B cell (primary cell): ENCODE measurements at regions not wholly inside any gene's neighbourhood (a gene's known extent, or its start where the extent isn't known, plus 50 kb on each side); places are given as distances from the start of the nearest gene placed in this dataset.

ENCODE experiments used
- ATAC-seq: fragments of 200-7000 bp; cut with Tn5 transposase; one replicate; pipeline ENCODE4 v1.10.0; 2021; ENCODE audit warnings: low read depth, mild to moderate bottlenecking, moderate number of reproducible peaks, moderate library complexity
- CTCF ChIA-PET: fragments of 350-600 bp; sonication (Branson Sonifier 250); formaldehyde crosslinking; loops from one replicate; lab custom pipeline; 2021; ENCODE audit warnings: antibody characterized with exemption, inconsistent platforms; lab: Charles Lee
- POLR2A ChIA-PET: fragments of 350-600 bp; sonication (Branson Sonifier 250); formaldehyde crosslinking; loops from one replicate; lab custom pipeline; 2021; ENCODE audit warnings: antibody characterized with exemption; lab: Charles Lee
- DNase-seq: peaks from one replicate; pipeline ENCODE4 v3.0.0; 2013
- H2AFZ ChIP-seq: 2 replicates; pipeline ENCODE4 v1.6.1; 2012; ENCODE audit warnings: mild to moderate bottlenecking, low read depth, low read length; ENCODE audit not compliant: insufficient read depth, poor library complexity, severe bottlenecking
- H3K27ac ChIP-seq, 2 donors: 1 replicate in 1 of 2; 2 replicates in 1 of 2; pipeline ENCODE4 v1.5.1; 2012 to 2013; ENCODE audit warnings: low read length in 2 of 2, mild to moderate bottlenecking in 2 of 2, moderate library complexity in 1 of 2
- H3K27me3 ChIP-seq, 4 experiments: fragments of 200-600 bp in 1 of 4; sonication (generic) in 1 of 4; replicated peaks in 1 of 4; 1 replicate in 2 of 4; 2 replicates in 2 of 4; pipeline versions ENCODE4 v1.6.1 to v1.7.0; 2013 to 2016; ENCODE audit warnings: low read length in 3 of 4, mild to moderate bottlenecking in 2 of 4, mixed read lengths in 1 of 4, moderate library complexity in 1 of 4; ENCODE audit not compliant: insufficient read depth in 4 of 4, control insufficient read depth in 3 of 4; ENCODE audit errors: control extremely low read depth in 1 of 4
- H3K36me3 ChIP-seq, 2 experiments: replicated peaks in 1 of 2; 1 replicate in 1 of 2; 2 replicates in 1 of 2; pipeline versions ENCODE4 v1.6.1 to v1.7.1; 2013; ENCODE audit warnings: low read length in 1 of 2; ENCODE audit not compliant: insufficient read depth in 2 of 2, control insufficient read depth in 1 of 2; ENCODE audit errors: control extremely low read depth in 1 of 2, extremely low read depth in 1 of 2
- H3K4me1 ChIP-seq, 2 donors: fragments of 200-600 bp in 1 of 2; sonication (generic) in 1 of 2; 1 replicate in 1 of 2; 2 replicates in 1 of 2; pipeline versions ENCODE4 v1.5.1 to v1.6.1; 2013 to 2017; ENCODE audit warnings: low read length in 2 of 2; ENCODE audit not compliant: control insufficient read depth in 2 of 2, insufficient read depth in 2 of 2
- H3K4me2 ChIP-seq: replicated peaks from 2 replicates; pipeline ENCODE3; 2012; ENCODE audit warnings: mild to moderate bottlenecking, low read depth, low read length; ENCODE audit not compliant: poor library complexity, severe bottlenecking
- H3K4me3 ChIP-seq, 5 experiments: fragments of 200-600 bp in 1 of 5; sonication (generic) in 1 of 5; 1 replicate in 3 of 5; 2 replicates in 2 of 5; pipeline versions ENCODE4 v1.5.1 to v1.7.0; 2011 to 2016; ENCODE audit warnings: low read length in 4 of 5, mild to moderate bottlenecking in 4 of 5, low read depth in 2 of 5, control low read depth in 1 of 5, moderate library complexity in 1 of 5; ENCODE audit not compliant: insufficient read depth in 1 of 5; ENCODE audit errors: control extremely low read depth in 1 of 5, extremely low read depth in 1 of 5
- H3K79me2 ChIP-seq: fragments of 200-600 bp; sonication (generic); one replicate; pipeline ENCODE4 v1.6.0; 2016; ENCODE audit warnings: low read length; ENCODE audit not compliant: control insufficient read depth, insufficient read depth
- H3K9ac ChIP-seq: fragments of 200-600 bp; sonication (generic); 2 replicates; pipeline ENCODE4 v1.6.1; 2017; ENCODE audit warnings: mild to moderate bottlenecking, low read length, moderate library complexity
- H3K9me3 ChIP-seq, 3 donors: one replicate each; pipeline versions ENCODE4 v1.6.1 to v1.7.1; 2013; ENCODE audit warnings: low read length in 2 of 3; ENCODE audit not compliant: control insufficient read depth in 2 of 3, insufficient read depth in 1 of 3; ENCODE audit errors: control extremely low read depth in 1 of 3
- H4K20me1 ChIP-seq: 2 replicates; pipeline ENCODE4 v1.6.0; 2012; ENCODE audit warnings: mild to moderate bottlenecking, low read length; ENCODE audit not compliant: insufficient read depth, control insufficient read depth, poor library complexity, severe bottlenecking
- H3K27ac Mint-ChIP-seq: one replicate; pipeline ENCODE4 v1.8.0; 2021; ENCODE audit warnings: mixed read lengths
- H3K27me3 Mint-ChIP-seq: one replicate; pipeline ENCODE4 v1.8.0; 2021; ENCODE audit warnings: mixed read lengths
- H3K4me1 Mint-ChIP-seq: one replicate; pipeline ENCODE4 v1.8.0; 2021; ENCODE audit warnings: mixed read lengths
- H3K4me3 Mint-ChIP-seq: one replicate; pipeline ENCODE4 v1.8.0; 2021; ENCODE audit warnings: mixed read lengths
- H3K9me3 Mint-ChIP-seq: one replicate; pipeline ENCODE4 v1.8.0; 2022; ENCODE audit warnings: mixed read lengths; ENCODE audit not compliant: insufficient read depth
- CTCF ChIP-seq: fragments of 200-600 bp; IDR thresholded peaks from one replicate; pipeline ENCODE4 v1.8.0; 2022; ENCODE audit warnings: antibody characterized with exemption, mild to moderate bottlenecking
- EZH2 ChIP-seq: IDR thresholded peaks from 2 replicates; pipeline ENCODE4 v1.6.1; 2012; ENCODE audit warnings: borderline replicate concordance, low read depth, mild to moderate bottlenecking, moderate library complexity, low read length; ENCODE audit not compliant: insufficient read depth, poor library complexity, severe bottlenecking
- WGBS: methylation state at CpG from one replicate; pipeline ENCODE4 v1.1.5; 2013; ENCODE audit warnings: missing lambda C conversion rate; ENCODE audit not compliant: insufficient coverage; 5-methylcytosine and 5-hydroxymethylcytosine counted together
- intact Hi-C: fragments of 100-400 bp; cut with micrococcal nuclease; formaldehyde crosslinking; loops from one replicate; pipeline ENCODE4 v1.10.0; 2022

DNA sequence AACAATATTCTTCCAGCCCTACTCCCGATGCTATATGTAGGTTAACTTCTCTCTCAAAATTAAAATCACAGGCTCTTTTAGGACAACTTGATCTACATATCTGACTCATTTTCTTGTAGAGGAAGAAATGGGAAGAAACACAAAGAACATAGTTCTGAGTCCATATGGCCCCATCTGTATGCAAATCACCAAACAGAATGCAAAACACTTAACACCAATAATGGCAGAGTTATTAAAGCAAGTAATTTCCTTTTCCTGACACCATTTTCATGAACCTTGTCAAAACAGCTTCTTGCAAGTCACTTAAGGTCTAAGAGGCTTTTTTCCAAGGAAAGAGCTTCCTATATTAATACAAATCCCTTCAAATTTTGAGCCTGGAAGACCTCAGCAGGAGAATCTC, 300.4 kb upstream of the CLEC14A start:
- ChIA-PET POLR2A (no interaction called here), CTCF (no interaction called here)
- Histone ChIP-seq H3K9me3 (peaks cover 0 to 8% (median 0%) of the 10 kb centered on the region in 3 donors), H3K4me2 (no peak overlapping the region), H3K79me2 (no peaks in the 10 kb centered on the region), H3K27ac (no peak overlapping the region), H3K27me3 (no peaks in the 10 kb centered on the region), H3K9ac (no peak overlapping the region), H2AFZ (no peak overlapping the region), H3K36me3 (no peaks in the 10 kb centered on the region), H3K4me3 (no peak overlapping the region), H4K20me1 (no peaks in the 10 kb centered on the region), H3K4me1 (no peaks in the 10 kb centered on the region)
- no CpG with 5 or more reads among the region's 1 CpG for WGBS
- DNase-seq (no peak), ATAC-seq (no peak)
- Mint-ChIP-seq H3K4me1 (no peaks in the 10 kb centered on the region), H3K27ac (no peak overlapping the region), H3K4me3 (no peak overlapping the region), H3K27me3 (no peaks in the 10 kb centered on the region), H3K9me3 (peaks cover 10% of the 10 kb centered on the region)
- TF ChIP-seq CTCF (no peak), EZH2 (no peak)
- intact Hi-C loops: no loop called here

DNA sequence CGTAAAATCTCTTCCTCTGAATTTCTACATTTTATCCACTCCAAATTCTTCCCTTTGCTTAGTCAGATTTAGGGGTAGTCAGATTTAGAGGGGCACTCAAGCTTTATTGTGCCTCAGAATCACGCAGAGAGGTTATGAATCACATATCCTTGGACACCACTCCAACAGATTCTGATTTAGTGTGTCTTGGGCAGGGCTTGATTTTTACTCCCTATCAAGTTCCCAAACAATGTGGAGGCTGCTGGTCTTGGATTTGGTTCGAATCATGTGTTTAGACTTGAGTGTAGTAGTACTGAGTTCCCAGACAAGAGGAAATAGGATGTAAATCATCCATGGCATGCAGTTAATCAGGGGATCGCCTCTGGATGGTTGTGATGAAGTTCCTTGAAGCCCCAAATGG, 298.1 kb upstream of the CLEC14A start:
- POLR2A ChIA-PET: no interaction called here

More for the DNA sequence above, 298.1 kb upstream of the CLEC14A start:
- H2AFZ ChIP-seq: no peak overlapping the region
- H3K27me3 ChIP-seq: no peaks in the 10 kb centered on the region
- DNase-seq: no peak
- H3K36me3 ChIP-seq: no peaks in the 10 kb centered on the region
- Mint-ChIP-seq H3K27me3 (no peaks in the 10 kb centered on the region), H3K4me3 (no peak overlapping the region), H3K4me1 (no peaks in the 10 kb centered on the region), H3K9me3 (peaks cover 4% of the 10 kb centered on the region), H3K27ac (no peak overlapping the region)
- H3K9ac ChIP-seq: no peak overlapping the region
- H4K20me1 ChIP-seq: no peaks in the 10 kb centered on the region
- intact Hi-C loops: no loop called here
- TF ChIP-seq EZH2 (no peak), CTCF (no peak)
- CTCF ChIA-PET: no interaction called here
- no peak for ATAC-seq
- WGBS: 50% methylated on average over 1 of the region's 4 CpGs
- no peak overlapping the region for H3K4me2 ChIP-seq
- no peaks in the 10 kb centered on the region for H3K79me2 ChIP-seq
- H3K4me3 ChIP-seq: no peak overlapping the region
- H3K4me1 ChIP-seq: no peaks in the 10 kb centered on the region
- no peaks in the 10 kb centered on the region for H3K9me3 ChIP-seq
- H3K27ac ChIP-seq: no peak overlapping the region
